HL-60 (cell line): ENCODE measurements at regions not wholly inside any gene's neighbourhood (a gene's known extent, or its start where the extent isn't known, plus 50 kb on each side); places are given as distances from the start of the nearest gene placed in this dataset.

Source experiments
- DNase-seq, 2 experiments: peaks; one replicate each; pipeline ENCODE4 v3.0.0-alpha.2; 2010 to 2020; ENCODE audit warnings: low read depth in 1 of 2, low spot score in 1 of 2
- H3K27ac ChIP-seq: fragments of 250-450 bp; sonication (Bioruptor Pico); replicated peaks from 2 replicates; pipeline ENCODE4 v1.5.1; 2020; ENCODE audit warnings: mild to moderate bottlenecking, moderate library complexity
- H3K27me3 ChIP-seq: fragments of 250-450 bp; sonication (Bioruptor Pico); 2 replicates; pipeline ENCODE4 v1.5.1; 2021; ENCODE audit warnings: mild to moderate bottlenecking, moderate library complexity; ENCODE audit not compliant: insufficient read depth, poor library complexity, severe bottlenecking
- H3K4me3 ChIP-seq: replicated peaks from 2 replicates; pipeline ENCODE4 v1.5.1; 2011; ENCODE audit warnings: mild to moderate bottlenecking, control low read depth, low read length; ENCODE audit not compliant: insufficient read depth
- GABPA ChIP-seq: IDR thresholded peaks from 2 replicates; pipeline ENCODE4 v1.6.1; 2012; ENCODE audit warnings: low read depth
- POLR2AphosphoS5 ChIP-seq: IDR thresholded peaks from 2 replicates; pipeline ENCODE4 v1.6.1; 2012; ENCODE audit warnings: low read depth
- REST ChIP-seq: IDR thresholded peaks from 2 replicates; pipeline ENCODE4 v1.6.1; 2012; ENCODE audit warnings: low read depth; ENCODE audit not compliant: insufficient replicate concordance
- SPI1 ChIP-seq: IDR thresholded peaks from 2 replicates; pipeline ENCODE4 v1.6.1; 2012; ENCODE audit warnings: low read depth, mild to moderate bottlenecking, borderline replicate concordance
- TF ChIP-seq, protein P1 (sequence below): IDR thresholded peaks from one replicate; pipeline ENCODE4 v1.5.1; 2011; ENCODE audit warnings: low read length, control low read depth, inconsistent platforms; ENCODE audit not compliant: insufficient read depth

DNA sequence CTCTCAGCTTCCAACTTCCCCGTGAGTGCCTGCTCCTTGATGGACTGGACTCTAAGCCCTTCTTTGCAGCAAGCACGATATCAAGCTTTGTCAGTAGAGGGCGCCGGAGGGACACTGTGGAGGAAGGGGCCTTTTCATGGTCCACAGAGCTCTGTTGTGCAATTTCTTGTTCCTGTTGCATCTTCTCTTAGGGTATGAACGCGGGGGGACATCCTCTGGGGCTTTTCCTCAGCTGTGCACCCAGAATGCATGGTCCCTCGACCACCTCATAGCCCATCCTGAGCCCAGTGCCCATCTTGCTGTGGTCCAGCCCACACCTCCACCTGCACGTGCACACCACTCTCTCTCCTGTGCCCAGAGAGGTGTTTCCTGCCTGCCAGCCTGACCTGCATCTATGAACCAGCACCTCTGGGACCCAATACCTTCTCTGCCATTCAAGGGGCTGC is 556.8 kb downstream of the PTPRU start:
- Histone ChIP-seq H3K4me3 (no peak overlapping the region), H3K27me3 (no peaks in the 10 kb centered on the region), H3K27ac (no peak overlapping the region)
- DNase-seq: peak; percentile 66 to 84
- no peak for TF ChIP-seq SPI1
- TF ChIP-seq, protein P1, sequence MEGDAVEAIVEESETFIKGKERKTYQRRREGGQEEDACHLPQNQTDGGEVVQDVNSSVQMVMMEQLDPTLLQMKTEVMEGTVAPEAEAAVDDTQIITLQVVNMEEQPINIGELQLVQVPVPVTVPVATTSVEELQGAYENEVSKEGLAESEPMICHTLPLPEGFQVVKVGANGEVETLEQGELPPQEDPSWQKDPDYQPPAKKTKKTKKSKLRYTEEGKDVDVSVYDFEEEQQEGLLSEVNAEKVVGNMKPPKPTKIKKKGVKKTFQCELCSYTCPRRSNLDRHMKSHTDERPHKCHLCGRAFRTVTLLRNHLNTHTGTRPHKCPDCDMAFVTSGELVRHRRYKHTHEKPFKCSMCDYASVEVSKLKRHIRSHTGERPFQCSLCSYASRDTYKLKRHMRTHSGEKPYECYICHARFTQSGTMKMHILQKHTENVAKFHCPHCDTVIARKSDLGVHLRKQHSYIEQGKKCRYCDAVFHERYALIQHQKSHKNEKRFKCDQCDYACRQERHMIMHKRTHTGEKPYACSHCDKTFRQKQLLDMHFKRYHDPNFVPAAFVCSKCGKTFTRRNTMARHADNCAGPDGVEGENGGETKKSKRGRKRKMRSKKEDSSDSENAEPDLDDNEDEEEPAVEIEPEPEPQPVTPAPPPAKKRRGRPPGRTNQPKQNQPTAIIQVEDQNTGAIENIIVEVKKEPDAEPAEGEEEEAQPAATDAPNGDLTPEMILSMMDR: peak; percentile 78

DNA sequence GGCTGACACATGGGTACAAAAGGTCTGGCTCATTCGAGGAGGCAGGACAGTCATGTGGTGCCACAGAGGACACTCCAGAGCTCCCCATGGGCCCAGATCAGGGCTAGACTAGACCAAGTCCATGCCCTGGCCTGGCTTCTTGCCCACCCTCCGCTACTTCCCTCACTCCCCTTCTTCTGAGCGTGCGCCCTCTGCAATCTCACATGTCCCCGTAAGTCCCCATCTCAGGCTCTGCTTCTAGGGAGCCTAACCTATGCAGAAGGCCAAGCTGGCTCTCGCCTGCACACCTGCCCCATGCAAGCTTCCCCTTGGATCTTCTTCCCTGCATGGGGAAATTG is 553.6 kb downstream of the PTPRU start:
- no peak for TF ChIP-seq POLR2AphosphoS5
- no peak for TF ChIP-seq SPI1
- TF ChIP-seq, protein P1: no peak
- no peak for TF ChIP-seq GABPA
- no peak for TF ChIP-seq REST
- Histone ChIP-seq H3K4me3 (no peak overlapping the region), H3K27me3 (no peaks in the 10 kb centered on the region), H3K27ac (no peak overlapping the region)
- no peak for DNase-seq

GRCh38 chr1:29789221-29789909 is 553.0 kb downstream of the PTPRU start:
- H3K4me3 ChIP-seq: no peak overlapping the region
- no peak for DNase-seq
- TF ChIP-seq POLR2AphosphoS5: no peak
- TF ChIP-seq GABPA: no peak
- TF ChIP-seq SPI1: no peak
- TF ChIP-seq, protein P1: no peak
- TF ChIP-seq REST: no peak
- no peaks in the 10 kb centered on the region for H3K27me3 ChIP-seq
- H3K27ac ChIP-seq: no peak overlapping the region
